Prostate gland (tissue), 2 donors: ENCODE measurements at regions not wholly inside any gene's neighbourhood (a gene's known extent, or its start where the extent isn't known, plus 50 kb on each side); places are given as distances from the start of the nearest gene placed in this dataset.
"Not testable (repeated sequence)": the region's sequence is repeated elsewhere in the genome, so short reads cannot be mapped to it uniquely, and the experiment has no call there.

Experiments
- DNase-seq: peaks from one replicate; pipeline ENCODE4 v3.0.0-alpha.2; 2019; ENCODE audit warnings: low spot score
- H3K27ac ChIP-seq, 2 donors: fragments of 200-600 bp; sonication (generic); 2 replicates each; pipeline ENCODE4 v1.5.1; 2017 to 2019
- H3K27me3 ChIP-seq: fragments of 200-600 bp; sonication (generic); replicated peaks from 2 replicates; pipeline ENCODE4 v1.5.1; 2019; ENCODE audit not compliant: insufficient read depth
- H3K36me3 ChIP-seq, 2 donors: fragments of 200-600 bp; sonication (generic); 1 replicate in 1 of 2; 2 replicates in 1 of 2; pipeline versions ENCODE4 v1.5.1 to v1.8.1; 2017 to 2019
- H3K4me1 ChIP-seq: fragments of 200-600 bp; sonication (generic); replicated peaks from 2 replicates; pipeline ENCODE4 v1.5.1; 2019
- H3K4me3 ChIP-seq, 2 donors: fragments of 200-600 bp; sonication (generic); 2 replicates each; pipeline ENCODE4 v1.5.1; 2017 to 2019
- H3K9me3 ChIP-seq: fragments of 200-600 bp; sonication (generic); 2 replicates; pipeline ENCODE4 v1.5.1; 2017
- POLR2A ChIP-seq: fragments of 450-650 bp; IDR thresholded peaks from one replicate; pipeline ENCODE4 v1.6.1; 2016; ENCODE audit warnings: antibody characterized with exemption, mild to moderate bottlenecking
- POLR2AphosphoS5 ChIP-seq: sonication (generic); formaldehyde crosslinking; IDR thresholded peaks from one replicate; pipeline ENCODE4 v1.6.1; 2017; ENCODE audit warnings: antibody characterized with exemption
- WGBS: methylation state at CpG from one replicate; pipeline ENCODE4 v1.1.5; 2018; 5-methylcytosine and 5-hydroxymethylcytosine counted together
- intact Hi-C: fragments of 100-400 bp; cut with DNase I; formaldehyde crosslinking; loops from one replicate; pipeline ENCODE4 v1.14.2; 2022
- TF ChIP-seq, protein P1 (sequence below), 4 experiments: fragments of 200-600 bp in 2 of 4; fragments of 450-650 bp in 2 of 4; sonication (generic) in 2 of 4; IDR thresholded peaks; 1 replicate in 3 of 4; 2 replicates in 1 of 4; pipeline ENCODE4 v1.5.1; 2016 to 2019; ENCODE audit warnings: antibody characterized with exemption in 4 of 4, mild to moderate bottlenecking in 2 of 4, moderate library complexity in 2 of 4

- no peaks in the 10 kb centered on the region for H3K36me3 ChIP-seq
- no peak for DNase-seq
- H3K4me1 ChIP-seq = no peaks in the 10 kb centered on the region
- no peak overlapping the region for H3K4me3 ChIP-seq
- WGBS = 65% methylated on average over 8 of the region's 8 CpGs
- no peaks in the 10 kb centered on the region for H3K9me3 ChIP-seq
- no peak overlapping the region for H3K27ac ChIP-seq
- intact Hi-C loops = no loop called here
- no peaks in the 10 kb centered on the region for H3K27me3 ChIP-seq
- TF ChIP-seq POLR2A (no peak), POLR2AphosphoS5 (no peak)
- TF ChIP-seq, protein P1, sequence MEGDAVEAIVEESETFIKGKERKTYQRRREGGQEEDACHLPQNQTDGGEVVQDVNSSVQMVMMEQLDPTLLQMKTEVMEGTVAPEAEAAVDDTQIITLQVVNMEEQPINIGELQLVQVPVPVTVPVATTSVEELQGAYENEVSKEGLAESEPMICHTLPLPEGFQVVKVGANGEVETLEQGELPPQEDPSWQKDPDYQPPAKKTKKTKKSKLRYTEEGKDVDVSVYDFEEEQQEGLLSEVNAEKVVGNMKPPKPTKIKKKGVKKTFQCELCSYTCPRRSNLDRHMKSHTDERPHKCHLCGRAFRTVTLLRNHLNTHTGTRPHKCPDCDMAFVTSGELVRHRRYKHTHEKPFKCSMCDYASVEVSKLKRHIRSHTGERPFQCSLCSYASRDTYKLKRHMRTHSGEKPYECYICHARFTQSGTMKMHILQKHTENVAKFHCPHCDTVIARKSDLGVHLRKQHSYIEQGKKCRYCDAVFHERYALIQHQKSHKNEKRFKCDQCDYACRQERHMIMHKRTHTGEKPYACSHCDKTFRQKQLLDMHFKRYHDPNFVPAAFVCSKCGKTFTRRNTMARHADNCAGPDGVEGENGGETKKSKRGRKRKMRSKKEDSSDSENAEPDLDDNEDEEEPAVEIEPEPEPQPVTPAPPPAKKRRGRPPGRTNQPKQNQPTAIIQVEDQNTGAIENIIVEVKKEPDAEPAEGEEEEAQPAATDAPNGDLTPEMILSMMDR (IDR thresholded peaks at IDR 0.05) = no peak
Measured at GRCh38 chr3:188010478-188010877, 143.5 kb upstream of the LPP start.

DNA sequence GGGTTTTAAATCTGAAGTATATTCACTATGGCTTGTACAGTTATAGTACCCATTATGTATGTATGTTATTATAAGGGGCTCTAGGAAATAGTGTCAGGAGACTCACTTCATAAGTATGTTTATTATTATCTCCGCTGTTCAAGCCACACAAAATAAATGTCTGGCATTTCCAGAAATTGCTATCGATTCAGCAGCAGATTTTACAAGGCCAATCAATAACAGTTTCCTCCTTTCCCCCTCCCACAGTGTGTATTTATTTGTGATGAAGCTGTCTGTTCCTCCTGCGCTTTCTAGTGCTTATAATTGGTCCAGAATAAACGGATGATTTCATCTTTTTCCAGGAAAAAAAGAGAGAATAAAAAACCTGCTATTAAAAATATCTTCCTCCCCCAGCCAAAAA is 134.2 kb upstream of the LPP start:
- H3K36me3 ChIP-seq = no peaks in the 10 kb centered on the region
- intact Hi-C loops = no loop called here
- no peak for DNase-seq
- TF ChIP-seq, protein P1 (IDR thresholded peaks at IDR 0.05) = no peak
- TF ChIP-seq POLR2A (no peak), POLR2AphosphoS5 (no peak)
- H3K9me3 ChIP-seq = no peaks in the 10 kb centered on the region
- H3K27me3 ChIP-seq = no peaks in the 10 kb centered on the region
- 55% methylated on average over 4 of the region's 4 CpGs for WGBS
- H3K4me1 ChIP-seq = no peaks in the 10 kb centered on the region
- H3K4me3 ChIP-seq = no peak overlapping the region
- no peak overlapping the region for H3K27ac ChIP-seq

- H3K4me3 ChIP-seq = no peak overlapping the region
- H3K27me3 ChIP-seq = no peaks in the 10 kb centered on the region
- no peaks in the 10 kb centered on the region for H3K4me1 ChIP-seq
- no peak overlapping the region for H3K27ac ChIP-seq
- no peak for DNase-seq
- H3K36me3 ChIP-seq = no peaks in the 10 kb centered on the region
- intact Hi-C loops = no loop called here
- no peaks in the 10 kb centered on the region for H3K9me3 ChIP-seq
- 81% methylated on average over 3 of the region's 3 CpGs for WGBS
- TF ChIP-seq POLR2AphosphoS5 (no peak), POLR2A (no peak)
- TF ChIP-seq, protein P1 (IDR thresholded peaks at IDR 0.05) = no peak
Measured at GRCh38 chr3:188021041-188021440, 132.9 kb upstream of the LPP start.

- DNase-seq = no peak
- Histone ChIP-seq H3K4me1 (no peaks in the 10 kb centered on the region), H3K27me3 (no peaks in the 10 kb centered on the region), H3K9me3 (no peaks in the 10 kb centered on the region), H3K4me3 (no peak overlapping the region), H3K27ac (no peak overlapping the region), H3K36me3 (no peaks in the 10 kb centered on the region)
- intact Hi-C loops = no loop called here
- 56% methylated on average over 7 of the region's 7 CpGs for WGBS
- no peak for TF ChIP-seq POLR2AphosphoS5
- TF ChIP-seq, protein P1 (IDR thresholded peaks at IDR 0.05) = no peak
- TF ChIP-seq POLR2A = no peak
Measured at GRCh38 chr3:188021502-188022040, 132.4 kb upstream of the LPP start.

DNA sequence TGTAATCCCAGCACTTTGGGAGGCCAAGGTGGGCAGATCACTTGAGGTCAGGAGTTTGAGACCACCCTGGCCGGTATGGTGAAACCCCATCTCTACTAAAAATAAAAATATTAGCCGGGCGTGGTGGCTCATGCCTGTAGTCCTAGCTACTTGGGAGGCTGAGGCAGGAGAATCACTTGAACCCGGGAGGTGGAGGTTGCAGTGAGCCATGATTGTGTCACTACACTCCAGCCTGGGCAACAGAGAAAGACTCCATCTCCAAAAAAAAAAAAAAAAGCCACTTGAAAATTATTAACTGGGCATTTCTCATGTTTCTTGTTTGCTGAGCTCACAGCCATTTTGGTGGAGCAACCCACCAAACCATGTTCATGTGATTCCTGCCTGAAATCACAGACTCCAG is 131.1 kb upstream of the LPP start:
- 95% methylated on average over 4 of the region's 4 CpGs for WGBS

More for the DNA sequence above, 131.1 kb upstream of the LPP start:
- H3K27ac ChIP-seq, intact Hi-C loops, H3K4me3 ChIP-seq, H3K27me3 ChIP-seq, H3K36me3 ChIP-seq, DNase-seq, H3K4me1 ChIP-seq, H3K9me3 ChIP-seq: not testable (repeated sequence)
